CD4-positive, CD25-positive, alpha-beta regulatory T cell (primary cell): ENCODE measurements at regions not wholly inside any gene's neighbourhood (a gene's known extent, or its start where the extent isn't known, plus 50 kb on each side); places are given as distances from the start of the nearest gene placed in this dataset.
"Not testable (repeated sequence)": the region's sequence is repeated elsewhere in the genome, so short reads cannot be mapped to it uniquely, and the experiment has no call there.

Source experiments
- ATAC-seq, 2 donors: fragments of 150-1000 bp; cut with Tn5 transposase; one replicate each; pipeline ENCODE4 v1.10.0; 2021; ENCODE audit warnings: low read depth in 2 of 2, moderate number of reproducible peaks in 2 of 2, moderate library complexity in 1 of 2
- DNase-seq, 3 donors: peaks; one replicate each; pipeline versions ENCODE4 v3.0.0 to v3.0.0-alpha.2; 2012 to 2022; ENCODE audit warnings: mixed read lengths in 1 of 3
- H3K27ac ChIP-seq: one replicate; pipeline ENCODE4 v1.7.0; 2013; ENCODE audit warnings: mild to moderate bottlenecking, low read length; ENCODE audit not compliant: insufficient read depth, poor library complexity, severe bottlenecking
- H3K27me3 ChIP-seq: one replicate; pipeline ENCODE4 v1.7.0; 2013; ENCODE audit warnings: low read length; ENCODE audit not compliant: control insufficient read depth, insufficient read depth
- H3K36me3 ChIP-seq: one replicate; pipeline ENCODE4 v1.7.0; 2013; ENCODE audit warnings: mild to moderate bottlenecking, low read length, moderate library complexity; ENCODE audit not compliant: control insufficient read depth, insufficient read depth
- H3K4me1 ChIP-seq: 2 replicates; pipeline ENCODE4 v1.7.0; 2013; ENCODE audit warnings: mild to moderate bottlenecking, low read length; ENCODE audit not compliant: insufficient read depth, control insufficient read depth, poor library complexity, severe bottlenecking
- H3K4me3 ChIP-seq: one replicate; pipeline ENCODE4 v1.7.0; 2013; ENCODE audit warnings: low read depth, mild to moderate bottlenecking, low read length, moderate library complexity
- H3K9me3 ChIP-seq, 2 experiments: 1 replicate in 1 of 2; 2 replicates in 1 of 2; pipeline ENCODE4 v1.7.0; 2013; ENCODE audit warnings: low read length in 2 of 2, mild to moderate bottlenecking in 1 of 2, moderate library complexity in 1 of 2; ENCODE audit not compliant: control insufficient read depth in 2 of 2
- H3K27ac Mint-ChIP-seq, 3 donors: one replicate each; pipeline ENCODE4 v1.8.0; 2020 to 2022; ENCODE audit warnings: mild to moderate bottlenecking in 3 of 3, mixed read lengths in 3 of 3, moderate library complexity in 2 of 3
- H3K27me3 Mint-ChIP-seq: one replicate; pipeline ENCODE4 v1.8.0; 2022; ENCODE audit warnings: mild to moderate bottlenecking, mixed read lengths
- H3K36me3 Mint-ChIP-seq: one replicate; pipeline ENCODE4 v1.8.0; 2020; ENCODE audit warnings: mixed read lengths
- H3K4me1 Mint-ChIP-seq, 4 donors: one replicate each; pipeline ENCODE4 v1.8.0; 2020 to 2022; ENCODE audit warnings: mixed read lengths in 4 of 4, mild to moderate bottlenecking in 1 of 4
- H3K4me3 Mint-ChIP-seq, 4 donors: one replicate each; pipeline ENCODE4 v1.8.0; 2020 to 2022; ENCODE audit warnings: mild to moderate bottlenecking in 4 of 4, mixed read lengths in 4 of 4, moderate library complexity in 3 of 4
- H3K9me3 Mint-ChIP-seq, 7 donors: one replicate each; pipeline ENCODE4 v1.8.0; 2020 to 2022; ENCODE audit warnings: mixed read lengths in 7 of 7, mild to moderate bottlenecking in 3 of 7, moderate library complexity in 2 of 7

GRCh38 chr13:44833139-44833538, 156.1 kb downstream of the NUFIP1 start:
- Histone ChIP-seq H3K4me1 (no peaks in the 10 kb centered on the region), H3K27me3 (no peaks in the 10 kb centered on the region), H3K9me3 (no peaks in the 10 kb centered on the region), H3K4me3 (no peak overlapping the region), H3K27ac (no peak overlapping the region), H3K36me3 (no peaks in the 10 kb centered on the region)
- no peak for DNase-seq
- Mint-ChIP-seq H3K9me3 (no peaks in the 10 kb centered on the region), H3K36me3 (no peaks in the 10 kb centered on the region), H3K4me3 (no peak overlapping the region), H3K27me3 (peaks cover 9% of the 10 kb centered on the region), H3K4me1 (no peaks in the 10 kb centered on the region), H3K27ac (no peak overlapping the region)
- no peak for ATAC-seq

GRCh38 chr13:44826591-44827350, 162.5 kb downstream of the NUFIP1 start:
- no peak for ATAC-seq
- peak overlapping the region in 1 of 3 donors; percentile 68 for H3K27ac Mint-ChIP-seq
- H3K27me3 Mint-ChIP-seq, result peaks cover 7% of the 10 kb centered on the region

GRCh38 chr13:44825953-44826352, 163.3 kb downstream of the NUFIP1 start:
- no peak for ATAC-seq
- H3K27ac Mint-ChIP-seq, result no peak overlapping the region
- no peak overlapping the region for H3K27ac ChIP-seq
- no peaks in the 10 kb centered on the region for H3K27me3 ChIP-seq
- H3K27me3 Mint-ChIP-seq, result peaks cover 4% of the 10 kb centered on the region
- no peaks in the 10 kb centered on the region for H3K9me3 ChIP-seq
- no peaks in the 10 kb centered on the region for H3K4me1 Mint-ChIP-seq
- H3K4me3 Mint-ChIP-seq, result no peak overlapping the region
- no peak for DNase-seq
- no peaks in the 10 kb centered on the region for H3K36me3 ChIP-seq
- H3K9me3 Mint-ChIP-seq, result peaks cover 0 to 3% (median 0%) of the 10 kb centered on the region in 7 donors
- H3K4me3 ChIP-seq, result no peak overlapping the region
- H3K4me1 ChIP-seq, result no peaks in the 10 kb centered on the region
- H3K36me3 Mint-ChIP-seq, result no peaks in the 10 kb centered on the region

More at GRCh38 chr13:44826591-44827350, 162.5 kb downstream of the NUFIP1 start:
- no peak overlapping the region for H3K4me3 ChIP-seq
- no peaks in the 10 kb centered on the region for H3K36me3 Mint-ChIP-seq
- H3K9me3 Mint-ChIP-seq, result peaks cover 0 to 3% (median 0%) of the 10 kb centered on the region in 7 donors
- no peak for DNase-seq
- no peaks in the 10 kb centered on the region for H3K27me3 ChIP-seq
- no peaks in the 10 kb centered on the region for H3K36me3 ChIP-seq
- no peaks in the 10 kb centered on the region for H3K9me3 ChIP-seq
- no peaks in the 10 kb centered on the region for H3K4me1 ChIP-seq
- no peaks in the 10 kb centered on the region for H3K4me1 Mint-ChIP-seq
- H3K4me3 Mint-ChIP-seq, result no peak overlapping the region
- no peak overlapping the region for H3K27ac ChIP-seq

- not testable (repeated sequence) for H3K4me1 ChIP-seq, ATAC-seq, H3K4me1 Mint-ChIP-seq, H3K36me3 Mint-ChIP-seq, H3K9me3 ChIP-seq, H3K4me3 Mint-ChIP-seq, H3K27ac Mint-ChIP-seq, H3K27me3 Mint-ChIP-seq, H3K9me3 Mint-ChIP-seq, H3K36me3 ChIP-seq, DNase-seq, H3K27me3 ChIP-seq, H3K4me3 ChIP-seq, H3K27ac ChIP-seq
Measured at GRCh38 chr13:44823555-44823954, 165.7 kb downstream of the NUFIP1 start.

- Mint-ChIP-seq H3K4me1 (no peaks in the 10 kb centered on the region), H3K4me3 (no peak overlapping the region), H3K36me3 (no peaks in the 10 kb centered on the region), H3K9me3 (peaks cover 0 to 3% (median 0%) of the 10 kb centered on the region in 7 donors), H3K27me3 (peaks cover 8% of the 10 kb centered on the region), H3K27ac (no peak overlapping the region)
- ATAC-seq (no peak), DNase-seq (no peak)
- H3K27me3 ChIP-seq, result no peaks in the 10 kb centered on the region
- H3K4me3 ChIP-seq, result no peak overlapping the region
- no peaks in the 10 kb centered on the region for H3K4me1 ChIP-seq
- H3K27ac ChIP-seq, result no peak overlapping the region
- no peaks in the 10 kb centered on the region for H3K36me3 ChIP-seq
- no peaks in the 10 kb centered on the region for H3K9me3 ChIP-seq
Measured at GRCh38 chr13:44822291-44822690, 167.0 kb downstream of the NUFIP1 start.

- H3K9me3 Mint-ChIP-seq, result peaks cover 0 to 3% (median 0%) of the 10 kb centered on the region in 7 donors
- Histone ChIP-seq H3K9me3 (no peaks in the 10 kb centered on the region), H3K4me1 (no peaks in the 10 kb centered on the region), H3K27me3 (no peaks in the 10 kb centered on the region), H3K27ac (no peak overlapping the region), H3K36me3 (no peaks in the 10 kb centered on the region), H3K4me3 (no peak overlapping the region)
- no peaks in the 10 kb centered on the region for H3K36me3 Mint-ChIP-seq
- H3K27ac Mint-ChIP-seq, result no peak overlapping the region
- H3K4me3 Mint-ChIP-seq, result no peak overlapping the region
- ATAC-seq (no peak), DNase-seq (no peak)
- peaks cover 14% of the 10 kb centered on the region for H3K27me3 Mint-ChIP-seq
- H3K4me1 Mint-ChIP-seq, result peaks cover 0 to 3% (median 0%) of the 10 kb centered on the region in 4 donors
Measured at GRCh38 chr13:44819772-44820171, 169.5 kb downstream of the NUFIP1 start.

GRCh38 chr13:44819245-44819644, 170.0 kb downstream of the NUFIP1 start:
- H3K36me3 ChIP-seq, result no peaks in the 10 kb centered on the region
- H3K27ac ChIP-seq, result no peak overlapping the region
- Mint-ChIP-seq H3K4me1 (peaks cover 0 to 3% (median 0%) of the 10 kb centered on the region in 4 donors), H3K36me3 (no peaks in the 10 kb centered on the region), H3K9me3 (peaks cover 0 to 3% (median 0%) of the 10 kb centered on the region in 7 donors), H3K27me3 (peaks cover 14% of the 10 kb centered on the region), H3K4me3 (no peak overlapping the region), H3K27ac (no peak overlapping the region)
- no peak overlapping the region for H3K4me3 ChIP-seq
- H3K9me3 ChIP-seq, result no peaks in the 10 kb centered on the region
- no peaks in the 10 kb centered on the region for H3K27me3 ChIP-seq
- ATAC-seq (no peak), DNase-seq (peak in 1 of 3 donors; percentile 10)
- H3K4me1 ChIP-seq, result no peaks in the 10 kb centered on the region

- Histone ChIP-seq H3K9me3 (no peaks in the 10 kb centered on the region), H3K27me3 (no peaks in the 10 kb centered on the region), H3K36me3 (no peaks in the 10 kb centered on the region), H3K27ac (no peak overlapping the region), H3K4me3 (no peak overlapping the region), H3K4me1 (no peaks in the 10 kb centered on the region)
- peaks cover 0 to 3% (median 0%) of the 10 kb centered on the region in 4 donors for H3K4me1 Mint-ChIP-seq
- H3K36me3 Mint-ChIP-seq, result no peaks in the 10 kb centered on the region
- peaks cover 18% of the 10 kb centered on the region for H3K27me3 Mint-ChIP-seq
- peaks cover 0 to 3% (median 0%) of the 10 kb centered on the region in 7 donors for H3K9me3 Mint-ChIP-seq
- H3K27ac Mint-ChIP-seq, result no peak overlapping the region
- ATAC-seq, result no peak
- H3K4me3 Mint-ChIP-seq, result no peak overlapping the region
- no peak for DNase-seq
Measured at GRCh38 chr13:44818428-44818827, 170.8 kb downstream of the NUFIP1 start.
